Esophagus squamous epithelium (tissue), 4 donors: ENCODE measurements at regions not wholly inside any gene's neighbourhood (a gene's known extent, or its start where the extent isn't known, plus 50 kb on each side); places are given as distances from the start of the nearest gene placed in this dataset.

Experiments used
- CTCF ChIP-seq, 6 experiments: fragments of 450-650 bp in 4 of 6; fragments of 200-600 bp in 2 of 6; sonication (generic) in 2 of 6; IDR thresholded peaks; one replicate each; pipeline ENCODE4 v1.5.1; 2016 to 2019; ENCODE audit warnings: antibody characterized with exemption in 6 of 6, mild to moderate bottlenecking in 4 of 6, moderate library complexity in 4 of 6
- POLR2A ChIP-seq, 4 donors: fragments of 450-650 bp; IDR thresholded peaks; one replicate each; pipeline ENCODE4 v1.6.1; 2017; ENCODE audit warnings: antibody characterized with exemption in 4 of 4, mild to moderate bottlenecking in 4 of 4, moderate library complexity in 3 of 4

GRCh38 chrX:40521868-40522450, 58.8 kb upstream of the ATP6AP2 start:
- TF ChIP-seq CTCF (IDR thresholded peaks at IDR 0.05) (no peak), POLR2A (IDR thresholded peaks at IDR 0.05) (no peak)
